GM12878 (cell line): ENCODE measurements at regions not wholly inside any gene's neighbourhood (a gene's known extent, or its start where the extent isn't known, plus 50 kb on each side); places are given as distances from the start of the nearest gene placed in this dataset.

Source experiments
- ATF2 ChIP-seq: IDR thresholded peaks from 2 replicates; pipeline ENCODE4 v1.6.1; 2012; ENCODE audit warnings: low read length, inconsistent platforms
- BRCA1 ChIP-seq: IDR thresholded peaks from 2 replicates; pipeline ENCODE4 v1.6.1; 2011; ENCODE audit warnings: low read depth, low read length, improper control_type of control experiment
- CHD1 ChIP-seq: IDR thresholded peaks from 2 replicates; pipeline ENCODE4 v1.6.1; 2012; ENCODE audit warnings: low read depth, low read length, improper control_type of control experiment
- DPF2 ChIP-seq: fragments of 450-650 bp; IDR thresholded peaks from 2 replicates; pipeline ENCODE4 v1.6.1; 2017; ENCODE audit warnings: mild to moderate bottlenecking
- FOXK2 ChIP-seq: fragments of 450-650 bp; IDR thresholded peaks from 2 replicates; pipeline ENCODE4 v1.6.1; 2017; ENCODE audit warnings: mild to moderate bottlenecking, moderate library complexity
- HCFC1 ChIP-seq: fragments of 150-350 bp; IDR thresholded peaks from 2 replicates; pipeline ENCODE4 v1.6.1; 2014; ENCODE audit warnings: low read length
- JUND ChIP-seq: IDR thresholded peaks from 2 replicates; pipeline ENCODE4 v1.6.1; 2012; ENCODE audit warnings: low read depth, mild to moderate bottlenecking, low read length, improper control_type of control experiment, moderate library complexity
- MEF2B ChIP-seq: fragments of 450-650 bp; IDR thresholded peaks from 2 replicates; pipeline ENCODE4 v1.6.1; 2018; ENCODE audit warnings: mild to moderate bottlenecking, moderate library complexity; ENCODE audit not compliant: partially characterized antibody, poor library complexity, severe bottlenecking
- MLLT1 ChIP-seq: fragments of 450-650 bp; IDR thresholded peaks from 2 replicates; pipeline ENCODE4 v1.6.1; 2016; ENCODE audit warnings: mild to moderate bottlenecking
- NFIC ChIP-seq: IDR thresholded peaks from 2 replicates; pipeline ENCODE4 v1.6.1; 2012; ENCODE audit warnings: low read depth, mild to moderate bottlenecking, inconsistent platforms, low read length, moderate library complexity
- NR2F1 ChIP-seq: fragments of 450-650 bp; conservative IDR thresholded peaks from 2 replicates; pipeline ENCODE4 v1.6.1; 2017; ENCODE audit warnings: mild to moderate bottlenecking
- PBX3 ChIP-seq: IDR thresholded peaks from 2 replicates; pipeline ENCODE4 v1.6.1; 2011; ENCODE audit warnings: mild to moderate bottlenecking, low read depth, low read length, moderate library complexity; ENCODE audit not compliant: insufficient replicate concordance
- RAD21 ChIP-seq: IDR thresholded peaks from 2 replicates; pipeline ENCODE4 v1.6.1; 2011; ENCODE audit warnings: mild to moderate bottlenecking, low read depth, low read length, moderate library complexity; ENCODE audit not compliant: insufficient read depth
- RAD51 ChIP-seq: fragments of 450-650 bp; IDR thresholded peaks from 2 replicates; pipeline ENCODE4 v1.6.1; 2016; ENCODE audit warnings: moderate library complexity, mild to moderate bottlenecking, inconsistent platforms
- RELB ChIP-seq: fragments of 450-650 bp; IDR thresholded peaks from 2 replicates; pipeline ENCODE4 v1.6.1; 2017; ENCODE audit warnings: low read depth, mild to moderate bottlenecking, moderate library complexity
- REST ChIP-seq: IDR thresholded peaks from 2 replicates; pipeline ENCODE4 v1.6.1; 2012; ENCODE audit warnings: mild to moderate bottlenecking, low read depth, low read length
- SMARCA5 ChIP-seq: fragments of 450-650 bp; IDR thresholded peaks from 2 replicates; pipeline ENCODE4 v1.6.1; 2017; ENCODE audit warnings: mild to moderate bottlenecking
- STAT3 ChIP-seq: IDR thresholded peaks from 2 replicates; pipeline ENCODE4 v1.6.1; 2011; ENCODE audit warnings: low read depth, low read length, improper control_type of control experiment
- TAF1 ChIP-seq: IDR thresholded peaks from 2 replicates; pipeline ENCODE4 v1.6.1; 2011; ENCODE audit warnings: mild to moderate bottlenecking, low read depth, low read length, borderline replicate concordance
- YBX1 ChIP-seq: fragments of 450-650 bp; IDR thresholded peaks from 2 replicates; pipeline ENCODE4 v1.6.1; 2016; ENCODE audit warnings: antibody characterized with exemption
- ZNF384 ChIP-seq: IDR thresholded peaks from 2 replicates; pipeline ENCODE4 v1.6.1; 2012; ENCODE audit warnings: low read depth, mild to moderate bottlenecking, low read length, improper control_type of control experiment, borderline replicate concordance

GRCh38 chr3:6717026-6717943 is 143.6 kb upstream of the GRM7 start (continued):
- TF ChIP-seq PBX3 (no peak), REST (no peak), SMARCA5 (peak; percentile 72; the same call in 1 of the 2 replicates), BRCA1 (no peak), FOXK2 (no peak), MEF2B (peak; percentile 91), RELB (peak; percentile 95), JUND (no peak), ZNF384 (no peak), YBX1 (no peak), RAD51 (no peak; the same call in 1 of the 2 replicates), CHD1 (no peak), RAD21 (peak; percentile 7; the same call in 1 of the 2 replicates), ATF2 (peak; percentile 68; the same call in 1 of the 2 replicates), DPF2 (peak; percentile 98), NFIC (peak; percentile 87), STAT3 (no peak), TAF1 (no peak), HCFC1 (no peak), NR2F1 (peak; percentile 88), MLLT1 (peak; percentile 79)
